Pancreas (tissue), 10 donors: ENCODE measurements at regions not wholly inside any gene's neighbourhood (a gene's known extent, or its start where the extent isn't known, plus 50 kb on each side); places are given as distances from the start of the nearest gene placed in this dataset.

Experiments
- ATAC-seq, 4 donors: fragments of 200-7000 bp; cut with Tn5 transposase; one replicate each; pipeline versions ENCODE4 v1.8.0 to v1.9.1; 2020; ENCODE audit warnings: mild to moderate bottlenecking in 4 of 4, moderate library complexity in 4 of 4
- DNase-seq, 6 donors: peaks; one replicate each; pipeline ENCODE4 v3.0.0-alpha.2; 2020
- FAIRE-seq: peaks from 2 replicates; lab custom pipeline; 2012; peaks lifted over from hg19 to GRCh38; lab: Jason Lieb, UNC
- H3K27ac ChIP-seq, 4 donors: fragments of 200-600 bp; sonication (generic); 1 replicate in 3 of 4; 2 replicates in 1 of 4; pipeline versions ENCODE4 v1.5.0 to v1.8.0; 2020
- H3K27me3 ChIP-seq, 4 donors: fragments of 200-600 bp; one replicate each; pipeline ENCODE4 v1.8.0; 2021
- H3K36me3 ChIP-seq, 3 donors: fragments of 200-600 bp; sonication (generic) in 1 of 3; one replicate each; pipeline versions ENCODE4 v1.5.0 to v1.8.0; 2020 to 2021
- H3K4me1 ChIP-seq, 3 donors: fragments of 200-600 bp; one replicate each; pipeline ENCODE4 v1.8.0; 2021
- H3K4me3 ChIP-seq, 4 donors: fragments of 200-600 bp; sonication (generic) in 2 of 4; one replicate each; pipeline versions ENCODE4 v1.5.0 to v1.8.0; 2020 to 2021
- H3K9me3 ChIP-seq, 4 donors: fragments of 200-600 bp; one replicate each; pipeline ENCODE4 v1.8.0; 2021
- CTCF ChIP-seq, 4 donors: fragments of 200-600 bp; sonication (generic) in 3 of 4; IDR thresholded peaks; one replicate each; pipeline versions ENCODE4 v1.5.0 to v1.8.0; 2021; ENCODE audit warnings: antibody characterized with exemption in 4 of 4
- WGBS, 2 donors: extraction: QIAGEN DNeasy Blood & Tissue Kit; methylation state at CpG; one replicate each; pipeline ENCODE4 v1.1.7; 2013; 5-methylcytosine and 5-hydroxymethylcytosine counted together
- intact Hi-C, 3 donors: fragments of 100-400 bp; cut with DNase I; formaldehyde crosslinking; loops; one replicate each; pipeline versions ENCODE4 v1.11.1 to v1.14.2; 2022
- donor health status: healthy with polysubstance abuse.
- donor health status: DM: no; HTN: no; CAD: no; lungs with moderate emphysema.
- donor health status: DM: no; HTN: no; CAD: no.
- donor health status: control.
- donor health status: control.
- donor health status: Bipolar disorder and iron deficiency.
- donor health status: DM: yes; HTN: yes; CAD: no.
- donor health status: DM: no; HTN: no; CAD: no.
- donor health status: DM: no; HTN: no; CAD: no.
- donor health status: DM: yes; HTN: yes; CAD: no.

GRCh38 chr1:187985897-187986654, 1157.3 kb downstream of the PLA2G4A start:
- Histone ChIP-seq H3K4me1 (no peaks in the 10 kb centered on the region), H3K36me3 (no peaks in the 10 kb centered on the region), H3K9me3 (no peaks in the 10 kb centered on the region), H3K27ac (no peak overlapping the region), H3K27me3 (no peaks in the 10 kb centered on the region), H3K4me3 (no peak overlapping the region)
- DNase-seq (no peak), FAIRE-seq (no peak), ATAC-seq (no peak)
- intact Hi-C loops = no loop called here
- TF ChIP-seq CTCF (IDR thresholded peaks at IDR 0.05) = no peak
- WGBS, 2 donors = 34 to 36% methylated on average over 3 of the region's 3 CpGs

GRCh38 chr1:187987236-187987776, 1158.6 kb downstream of the PLA2G4A start:
- H3K27ac ChIP-seq = no peak overlapping the region
- TF ChIP-seq CTCF (IDR thresholded peaks at IDR 0.05) = no peak
- H3K36me3 ChIP-seq = no peaks in the 10 kb centered on the region
- H3K27me3 ChIP-seq = no peaks in the 10 kb centered on the region
- intact Hi-C loops = no loop called here
- H3K4me1 ChIP-seq = no peaks in the 10 kb centered on the region
- H3K4me3 ChIP-seq = no peak overlapping the region
- ATAC-seq (no peak), DNase-seq (no peak), FAIRE-seq (no peak)
- 77 to 89% methylated on average over 1 of the region's 1 CpG for whole genome bisulfite sequencing, 2 donors
- H3K9me3 ChIP-seq = no peaks in the 10 kb centered on the region

- no peak for FAIRE-seq
These were observed 1163.2 kb downstream of the PLA2G4A start for GRCh38 chr1:187991944-187992343.

GRCh38 chr1:187996780-187997179, 1168.0 kb downstream of the PLA2G4A start:
- FAIRE-seq = no peak

More at GRCh38 chr1:187991944-187992343, 1163.2 kb downstream of the PLA2G4A start:
- Histone ChIP-seq H3K27ac (no peak overlapping the region), H3K4me1 (no peaks in the 10 kb centered on the region), H3K27me3 (no peaks in the 10 kb centered on the region), H3K4me3 (no peak overlapping the region), H3K9me3 (no peaks in the 10 kb centered on the region), H3K36me3 (no peaks in the 10 kb centered on the region)
- intact Hi-C loops = no loop called here
- ATAC-seq (no peak), DNase-seq (no peak)
- TF ChIP-seq CTCF (IDR thresholded peaks at IDR 0.05) = no peak

More at GRCh38 chr1:187996780-187997179, 1168.0 kb downstream of the PLA2G4A start:
- Histone ChIP-seq H3K36me3 (no peaks in the 10 kb centered on the region), H3K4me1 (no peaks in the 10 kb centered on the region), H3K9me3 (no peaks in the 10 kb centered on the region), H3K27ac (no peak overlapping the region), H3K4me3 (no peak overlapping the region), H3K27me3 (no peaks in the 10 kb centered on the region)
- DNase-seq (no peak), ATAC-seq (no peak)
- no peak for TF ChIP-seq CTCF (IDR thresholded peaks at IDR 0.05)
- intact Hi-C loops = no loop called here
